OCI-LY7 (cell line): ENCODE measurements at regions not wholly inside any gene's neighbourhood (a gene's known extent, or its start where the extent isn't known, plus 50 kb on each side); places are given as distances from the start of the nearest gene placed in this dataset.
"Not testable (repeated sequence)": the region's sequence is repeated elsewhere in the genome, so short reads cannot be mapped to it uniquely, and the experiment has no call there.

Experiments
- BruUV-seq: library from RNA; stranded (reverse); fragments of 400-500 nt; replicated peaks from 2 replicates; lab custom pipeline; 2021; lab: Mats Ljungman, UMichigan
- CTCF ChIA-PET: fragments of 300-600 bp; sonication (Branson Sonifier 250); formaldehyde crosslinking; loops from one replicate; lab custom pipeline; 2022; ENCODE audit warnings: antibody characterized with exemption; ENCODE audit not compliant: unreplicated experiment; lab: Charles Lee
- POLR2A ChIA-PET: fragments of 300-600 bp; sonication (Branson Sonifier 250); formaldehyde crosslinking; loops from one replicate; lab custom pipeline; 2022; ENCODE audit warnings: antibody characterized with exemption; lab: Charles Lee
- DNase-seq: peaks from one replicate; pipeline ENCODE4 v3.0.0-alpha.2; 2015; ENCODE audit warnings: low spot score
- H2AFZ ChIP-seq: fragments of 200-600 bp; sonication (generic), shearing (Covaris generic); 2 replicates; pipeline ENCODE4 v1.6.1; 2014; ENCODE audit warnings: mild to moderate bottlenecking, antibody characterized with exemption, low read length, moderate library complexity
- H3K27ac ChIP-seq: fragments of 200-600 bp; sonication (generic); 2 replicates; pipeline ENCODE4 v1.5.1; 2014; ENCODE audit warnings: mixed run types, low read depth, mild to moderate bottlenecking, moderate library complexity, low read length, inconsistent platforms; ENCODE audit not compliant: poor library complexity, severe bottlenecking
- H3K36me3 ChIP-seq: fragments of 200-600 bp; sonication (generic); 2 replicates; pipeline ENCODE4 v1.6.1; 2014; ENCODE audit warnings: mild to moderate bottlenecking, antibody characterized with exemption, low read length, moderate library complexity, mixed read lengths; ENCODE audit not compliant: insufficient read depth
- H3K4me1 ChIP-seq: fragments of 200-600 bp; sonication (generic); 2 replicates; pipeline ENCODE4 v1.5.1; 2014; ENCODE audit warnings: mild to moderate bottlenecking, low read length; ENCODE audit not compliant: insufficient read depth, poor library complexity, severe bottlenecking
- H3K4me2 ChIP-seq: fragments of 200-600 bp; sonication (generic); 2 replicates; pipeline ENCODE4 v1.6.1; 2014; ENCODE audit warnings: mild to moderate bottlenecking, low read length
- H3K4me3 ChIP-seq: fragments of 200-600 bp; sonication (generic); 2 replicates; pipeline ENCODE4 v1.5.1; 2014; ENCODE audit warnings: mild to moderate bottlenecking, low read depth, low read length; ENCODE audit not compliant: poor library complexity, severe bottlenecking
- H3K79me2 ChIP-seq: fragments of 200-600 bp; sonication (generic); 2 replicates; pipeline ENCODE4 v1.6.1; 2016; ENCODE audit warnings: low read depth, mild to moderate bottlenecking, low read length, moderate library complexity, mixed read lengths; ENCODE audit not compliant: insufficient read depth
- H3K9me2 ChIP-seq: fragments of 200-600 bp; sonication (generic); 2 replicates; pipeline ENCODE4 v1.6.1; 2016; ENCODE audit warnings: mild to moderate bottlenecking, low read length, mixed read lengths; ENCODE audit not compliant: insufficient read depth
- H3K9me3 ChIP-seq: fragments of 200-600 bp; sonication (generic); 2 replicates; pipeline ENCODE4 v1.6.1; 2014; ENCODE audit warnings: mild to moderate bottlenecking, mixed run types, low read length, mixed read lengths
- H4K20me1 ChIP-seq: fragments of 200-600 bp; sonication (generic); 2 replicates; pipeline ENCODE4 v1.6.1; 2014; ENCODE audit warnings: mild to moderate bottlenecking, antibody characterized with exemption, low read length, moderate library complexity, mixed read lengths; ENCODE audit not compliant: insufficient read depth
- CTCF ChIP-seq: fragments of 200-600 bp; sonication (generic); conservative IDR thresholded peaks from 2 replicates; pipeline ENCODE4 v1.5.1; 2014; ENCODE audit warnings: mild to moderate bottlenecking, antibody characterized with exemption, low read length, moderate library complexity, mixed read lengths
- EZH2phosphoT487 ChIP-seq: fragments of 200-600 bp; sonication (generic); IDR thresholded peaks from 2 replicates; pipeline ENCODE4 v1.6.1; 2018; ENCODE audit warnings: low read depth, borderline replicate concordance, mild to moderate bottlenecking, mixed run types, antibody characterized with exemption, low read length, moderate library complexity, mixed read lengths
- intact Hi-C: fragments of 100-400 bp; cut with micrococcal nuclease; formaldehyde crosslinking; loops from one replicate; pipeline ENCODE4 v1.10.0; 2022; ENCODE audit not compliant: unreplicated experiment

GRCh38 chr4:26196567-26196966 lies 124.2 kb upstream of the RBPJ start:
- no peak overlapping the region for H3K4me2 ChIP-seq
- ChIA-PET CTCF (no interaction called here), POLR2A (interaction anchor here (0.6 to 1.0 kb wide), 2 partner anchors 372 to 506 kb away, joined by 3 read pairs; no protein-coding TSS in a partner anchor)

GRCh38 chr4:26197018-26197779 lies 123.6 kb upstream of the RBPJ start:
- DNase-seq = peak; percentile 33
- Histone ChIP-seq H3K27ac (no peak overlapping the region), H3K9me2 (no peaks in the 10 kb centered on the region), H3K4me3 (no peak overlapping the region), H3K36me3 (no peaks in the 10 kb centered on the region), H3K4me2 (peak overlapping the region; percentile 3; the same call in 1 of the 2 replicates), H4K20me1 (no peaks in the 10 kb centered on the region), H3K4me1 (peaks cover 8% of the 10 kb centered on the region), H2AFZ (peak overlapping the region; percentile 57; the same call in 1 of the 2 replicates), H3K9me3 (no peaks in the 10 kb centered on the region), H3K79me2 (no peaks in the 10 kb centered on the region)
- ChIA-PET POLR2A (interaction anchor here (0.6 to 1.0 kb wide), 3 partner anchors 11 to 507 kb away, joined by 3 read pairs; no protein-coding TSS in a partner anchor), CTCF (no interaction called here)
- no TSS peak for BruUV-seq
- intact Hi-C loops = no loop called here
- TF ChIP-seq CTCF = no peak

More at GRCh38 chr4:26196567-26196966, 124.2 kb upstream of the RBPJ start:
- no peaks in the 10 kb centered on the region for H3K9me2 ChIP-seq
- H3K4me1 ChIP-seq = peaks cover 8% of the 10 kb centered on the region
- no TSS peak for BruUV-seq
- no peaks in the 10 kb centered on the region for H4K20me1 ChIP-seq
- no peaks in the 10 kb centered on the region for H3K79me2 ChIP-seq
- DNase-seq = no peak
- no peak overlapping the region for H3K4me3 ChIP-seq
- intact Hi-C loops = no loop called here
- no peaks in the 10 kb centered on the region for H3K36me3 ChIP-seq
- no peaks in the 10 kb centered on the region for H3K9me3 ChIP-seq
- H2AFZ ChIP-seq = no peak overlapping the region
- no peak overlapping the region for H3K27ac ChIP-seq
- TF ChIP-seq CTCF (no peak), EZH2phosphoT487 (no peak)

GRCh38 chr4:26198931-26199330 lies 121.9 kb upstream of the RBPJ start:
- H3K27ac ChIP-seq, H3K9me3 ChIP-seq, H3K79me2 ChIP-seq, intact Hi-C loops, H3K4me1 ChIP-seq, CTCF ChIA-PET, H3K4me3 ChIP-seq, BruUV-seq, H3K9me2 ChIP-seq, H3K36me3 ChIP-seq, H2AFZ ChIP-seq, H4K20me1 ChIP-seq, H3K4me2 ChIP-seq, DNase-seq, POLR2A ChIA-PET: not testable (repeated sequence)
